Mesenchymal stem cell (in vitro differentiated cells and primary cell): ENCODE measurements at regions not wholly inside any gene's neighbourhood (a gene's known extent, or its start where the extent isn't known, plus 50 kb on each side); places are given as distances from the start of the nearest gene placed in this dataset.

ENCODE experiments used
- DNase-seq: peaks from one replicate; pipeline ENCODE4 v3.0.0-alpha.2; 2013
- H2AFZ ChIP-seq: one replicate; pipeline ENCODE4 v1.6.1; 2013; ENCODE audit warnings: low read depth, mild to moderate bottlenecking, control low read depth, inconsistent platforms, low read length, moderate library complexity
- H2AK5ac ChIP-seq: 2 replicates; pipeline ENCODE4 v1.6.1; 2013; ENCODE audit warnings: low read length, moderate library complexity, mild to moderate bottlenecking, inconsistent platforms; ENCODE audit not compliant: severe bottlenecking
- H2BK120ac ChIP-seq: one replicate; pipeline ENCODE4 v1.6.1; 2013; ENCODE audit warnings: low read depth, mild to moderate bottlenecking, inconsistent platforms, low read length, moderate library complexity
- H2BK12ac ChIP-seq, 2 experiments: one replicate each; pipeline ENCODE4 v1.6.1; 2013; ENCODE audit warnings: inconsistent platforms in 2 of 2, low read length in 2 of 2, mild to moderate bottlenecking in 2 of 2, moderate library complexity in 2 of 2, control low read depth in 1 of 2
- H2BK15ac ChIP-seq: one replicate; pipeline ENCODE4 v1.6.1; 2013; ENCODE audit warnings: mild to moderate bottlenecking, low read depth, inconsistent platforms; ENCODE audit not compliant: poor library complexity, severe bottlenecking
- H2BK5ac ChIP-seq: 2 replicates; pipeline ENCODE4 v1.6.1; 2013; ENCODE audit warnings: low read depth, mild to moderate bottlenecking, low read length, control low read depth, inconsistent platforms; ENCODE audit not compliant: poor library complexity, severe bottlenecking
- H3K14ac ChIP-seq, 2 experiments: one replicate each; pipeline ENCODE4 v1.6.1; 2013; ENCODE audit warnings: inconsistent platforms in 2 of 2, low read length in 2 of 2, control low read depth in 1 of 2, mild to moderate bottlenecking in 1 of 2, moderate library complexity in 1 of 2
- H3K18ac ChIP-seq, 2 experiments: one replicate each; pipeline ENCODE4 v1.6.1; 2013; ENCODE audit warnings: inconsistent platforms in 2 of 2, low read length in 2 of 2, control low read depth in 1 of 2, low read depth in 1 of 2, mild to moderate bottlenecking in 1 of 2
- H3K23ac ChIP-seq, 2 experiments: one replicate each; pipeline ENCODE4 v1.6.1; 2013; ENCODE audit warnings: inconsistent platforms in 2 of 2, low read length in 2 of 2, mild to moderate bottlenecking in 2 of 2, moderate library complexity in 2 of 2, control low read depth in 1 of 2
- H3K27ac ChIP-seq: 2 replicates; pipeline ENCODE4 v1.5.1; 2013; ENCODE audit warnings: mild to moderate bottlenecking, moderate library complexity, low read length, control low read depth, inconsistent platforms; ENCODE audit not compliant: poor library complexity, severe bottlenecking
- H3K27me3 ChIP-seq, 2 experiments: 2 replicates each; pipeline versions ENCODE4 v1.6.1 to v1.7.0; 2013; ENCODE audit warnings: low read length in 2 of 2, mild to moderate bottlenecking in 2 of 2, moderate library complexity in 2 of 2, control low read depth in 1 of 2, inconsistent platforms in 1 of 2; ENCODE audit not compliant: control insufficient read depth in 1 of 2, insufficient read depth in 1 of 2
- H3K36me3 ChIP-seq, 2 experiments: 2 replicates each; pipeline versions ENCODE4 v1.6.1 to v1.7.0; 2013; ENCODE audit warnings: low read length in 2 of 2, control low read depth in 1 of 2, inconsistent platforms in 1 of 2, low read depth in 1 of 2, mild to moderate bottlenecking in 1 of 2; ENCODE audit not compliant: insufficient read depth in 2 of 2, control insufficient read depth in 1 of 2
- H3K4ac ChIP-seq, 2 experiments: one replicate each; pipeline ENCODE4 v1.6.1; 2013; ENCODE audit warnings: inconsistent platforms in 2 of 2, low read length in 2 of 2, mild to moderate bottlenecking in 2 of 2, moderate library complexity in 2 of 2, control low read depth in 1 of 2, low read depth in 1 of 2
- H3K4me1 ChIP-seq: 2 replicates; pipeline ENCODE4 v1.6.1; 2013; ENCODE audit warnings: low read depth, low read length, control low read depth; ENCODE audit not compliant: control insufficient read depth, insufficient read depth
- H3K4me2 ChIP-seq: 2 replicates; pipeline ENCODE4 v1.6.1; 2013; ENCODE audit warnings: low read length, mild to moderate bottlenecking, inconsistent platforms; ENCODE audit not compliant: poor library complexity, severe bottlenecking
- H3K4me3 ChIP-seq, 2 experiments: 2 replicates each; pipeline versions ENCODE4 v1.5.1 to v1.7.0; 2013; ENCODE audit warnings: low read length in 2 of 2, mild to moderate bottlenecking in 2 of 2, control low read depth in 1 of 2, low read depth in 1 of 2; ENCODE audit not compliant: insufficient read depth in 1 of 2
- H3K79me1 ChIP-seq: replicated peaks from 2 replicates; pipeline ENCODE4 v1.6.1; 2013; ENCODE audit warnings: mild to moderate bottlenecking, control low read depth, low read length, inconsistent platforms; ENCODE audit not compliant: poor library complexity, severe bottlenecking
- H3K9ac ChIP-seq: 2 replicates; pipeline ENCODE4 v1.7.0; 2013; ENCODE audit warnings: mild to moderate bottlenecking, low read length, moderate library complexity
- H3K9me3 ChIP-seq: 2 replicates; pipeline ENCODE4 v1.7.0; 2013; ENCODE audit warnings: mild to moderate bottlenecking, low read length; ENCODE audit not compliant: control insufficient read depth
- H4K8ac ChIP-seq: one replicate; pipeline ENCODE4 v1.6.1; 2013; ENCODE audit warnings: inconsistent platforms, mild to moderate bottlenecking, low read length, moderate library complexity
- H4K91ac ChIP-seq: one replicate; pipeline ENCODE4 v1.6.1; 2013; ENCODE audit warnings: mild to moderate bottlenecking, low read length, inconsistent platforms
- WGBS: methylation state at CpG from one replicate; pipeline ENCODE4 v1.1.7; 2013; ENCODE audit warnings: mixed read lengths; 5-methylcytosine and 5-hydroxymethylcytosine counted together

DNA sequence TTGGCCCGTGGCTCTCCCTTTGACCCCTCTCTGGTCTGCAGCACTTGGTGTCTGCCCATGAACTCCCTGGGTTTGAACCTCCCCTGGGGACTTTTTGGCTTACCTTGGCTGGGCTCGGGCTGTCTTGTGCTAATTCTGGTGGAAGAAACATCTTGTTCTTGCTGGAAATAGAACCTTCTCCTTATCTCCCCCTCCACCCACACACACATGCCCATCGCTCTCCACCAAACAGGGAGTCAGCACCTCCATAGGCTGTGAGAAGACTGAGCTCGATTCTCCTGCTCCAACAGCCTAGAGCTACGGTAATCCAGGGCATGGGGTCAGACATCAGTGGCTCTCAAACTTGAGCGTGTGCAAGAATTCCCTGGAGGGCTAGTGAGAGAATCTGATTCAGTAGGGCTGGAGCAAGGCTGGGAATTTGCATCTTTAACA, 114.4 kb upstream of the SLC22A23 start:
- no peak overlapping the region for H3K9ac ChIP-seq
- H3K18ac ChIP-seq, result no peak overlapping the region
- no peak overlapping the region for H3K4ac ChIP-seq
- no peak overlapping the region for H2BK120ac ChIP-seq
- H4K8ac ChIP-seq, result no peak overlapping the region
- no peak overlapping the region for H2BK5ac ChIP-seq
- H2BK12ac ChIP-seq, result no peak overlapping the region
- H3K79me1 ChIP-seq, result no peaks in the 10 kb centered on the region
- no peak overlapping the region for H3K14ac ChIP-seq
- no peak overlapping the region for H3K27ac ChIP-seq
- no peak overlapping the region for H3K4me2 ChIP-seq
- H3K4me1 ChIP-seq, result no peaks in the 10 kb centered on the region
- no peak overlapping the region for H2BK15ac ChIP-seq
- peaks cover 0 to 12% of the 10 kb centered on the region in 2 experiments for H3K27me3 ChIP-seq
- no peak overlapping the region for H4K91ac ChIP-seq
- no peaks in the 10 kb centered on the region for H3K36me3 ChIP-seq
- H3K23ac ChIP-seq, result no peak overlapping the region
- no peaks in the 10 kb centered on the region for H3K9me3 ChIP-seq
- DNase-seq, result no peak
- 76% methylated on average over 5 of the region's 6 CpGs for WGBS
- H3K4me3 ChIP-seq, result no peak overlapping the region
- H2AFZ ChIP-seq, result no peak overlapping the region
- no peak overlapping the region for H2AK5ac ChIP-seq

DNA sequence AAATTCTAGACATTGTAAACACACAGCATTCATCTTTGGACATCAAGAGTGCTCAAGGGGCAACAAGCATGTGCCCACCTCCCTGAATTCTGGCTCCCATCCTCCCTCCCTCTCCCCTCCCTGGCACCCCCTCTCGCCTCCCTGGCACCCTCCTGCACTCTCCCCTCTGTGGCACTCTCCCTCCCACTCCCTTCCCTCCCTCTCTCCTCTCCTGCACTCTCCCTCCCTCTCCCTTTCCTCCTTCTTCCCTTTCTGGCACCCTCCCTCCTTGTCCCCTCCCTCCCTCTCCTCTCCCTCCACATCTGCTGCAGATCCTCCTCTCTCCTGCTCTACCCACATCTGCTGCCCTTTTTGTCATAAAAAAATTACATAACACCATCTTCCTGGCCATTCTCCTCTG, 113.0 kb upstream of the SLC22A23 start:
- H3K27me3 ChIP-seq, result peaks cover 0 to 7% of the 10 kb centered on the region in 2 experiments
- H2BK15ac ChIP-seq, result peak overlapping the region; percentile 62
- H3K36me3 ChIP-seq, result no peaks in the 10 kb centered on the region
- H2BK12ac ChIP-seq, result no peak overlapping the region
- H3K79me1 ChIP-seq, result no peaks in the 10 kb centered on the region
- H4K8ac ChIP-seq, result no peak overlapping the region
- no peak overlapping the region for H2BK120ac ChIP-seq
- H4K91ac ChIP-seq, result no peak overlapping the region
- no peak overlapping the region for H3K23ac ChIP-seq
- WGBS, result 83% methylated on average over 1 of the region's 1 CpG
- no peak overlapping the region for H2BK5ac ChIP-seq
- H2AFZ ChIP-seq, result no peak overlapping the region
- no peaks in the 10 kb centered on the region for H3K4me1 ChIP-seq
- no peak for DNase-seq
- H3K27ac ChIP-seq, result no peak overlapping the region
- peaks cover 2% of the 10 kb centered on the region for H3K9me3 ChIP-seq
- no peak overlapping the region for H3K4me2 ChIP-seq
- H3K14ac ChIP-seq, result no peak overlapping the region
- H2AK5ac ChIP-seq, result no peak overlapping the region
- H3K18ac ChIP-seq, result no peak overlapping the region
- H3K9ac ChIP-seq, result no peak overlapping the region
- H3K4me3 ChIP-seq, result no peak overlapping the region
- no peak overlapping the region for H3K4ac ChIP-seq

GRCh38 chr6:3568396-3569082, 111.7 kb upstream of the SLC22A23 start:
- no peak overlapping the region for H3K9ac ChIP-seq
- peaks cover 0 to 7% of the 10 kb centered on the region in 2 experiments for H3K27me3 ChIP-seq
- no peak overlapping the region for H2BK5ac ChIP-seq
- no peak overlapping the region for H2AFZ ChIP-seq
- H3K4me2 ChIP-seq, result no peak overlapping the region
- no peaks in the 10 kb centered on the region for H3K79me1 ChIP-seq
- H3K36me3 ChIP-seq, result no peaks in the 10 kb centered on the region
- H4K8ac ChIP-seq, result no peak overlapping the region
- peak overlapping the region; percentile 60 for H2BK15ac ChIP-seq
- peaks cover 3% of the 10 kb centered on the region for H3K9me3 ChIP-seq
- no peak overlapping the region for H2BK120ac ChIP-seq
- no peak overlapping the region for H3K27ac ChIP-seq
- no peak overlapping the region for H4K91ac ChIP-seq
- no peak overlapping the region for H3K14ac ChIP-seq
- H3K4me3 ChIP-seq, result no peak overlapping the region
- H3K4me1 ChIP-seq, result no peaks in the 10 kb centered on the region
- H3K18ac ChIP-seq, result peak overlapping the region in 1 of 2 experiments; percentile 34
- no peak overlapping the region for H3K23ac ChIP-seq
- WGBS, result 76% methylated on average over 7 of the region's 7 CpGs
- DNase-seq, result no peak
- H2BK12ac ChIP-seq, result no peak overlapping the region
- H3K4ac ChIP-seq, result no peak overlapping the region
- H2AK5ac ChIP-seq, result no peak overlapping the region

DNA sequence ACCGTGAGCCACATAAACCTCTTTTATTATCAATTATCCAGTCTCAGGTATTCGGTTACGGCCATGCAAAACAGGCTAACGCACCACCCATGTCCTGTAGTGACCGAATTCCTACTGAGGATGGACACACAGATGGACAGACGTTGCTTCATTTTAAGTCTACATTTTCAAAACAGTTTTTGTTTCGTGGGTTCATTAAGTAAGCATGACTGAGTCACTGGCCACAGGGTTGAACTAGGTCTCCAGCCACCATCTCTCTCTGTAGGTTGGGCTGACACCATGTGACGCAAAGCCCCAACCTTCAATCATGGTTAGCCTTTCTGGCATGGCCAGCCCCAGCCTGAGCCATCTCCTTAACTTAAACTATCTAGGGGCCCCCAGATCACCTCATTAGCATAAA, 110.0 kb upstream of the SLC22A23 start:
- 74% methylated on average over 8 of the region's 8 CpGs for WGBS

More for the DNA sequence above, 110.0 kb upstream of the SLC22A23 start:
- Histone ChIP-seq H2AFZ (no peak overlapping the region), H3K4me3 (no peak overlapping the region), H2BK12ac (no peak overlapping the region), H4K8ac (no peak overlapping the region), H3K4me2 (no peak overlapping the region), H3K36me3 (no peaks in the 10 kb centered on the region), H4K91ac (no peak overlapping the region), H3K4me1 (no peaks in the 10 kb centered on the region), H2AK5ac (no peak overlapping the region), H3K79me1 (no peaks in the 10 kb centered on the region), H2BK5ac (no peak overlapping the region), H3K14ac (no peak overlapping the region), H2BK120ac (no peak overlapping the region), H3K9me3 (peaks cover 3% of the 10 kb centered on the region), H3K27me3 (peaks cover 0 to 4% of the 10 kb centered on the region in 2 experiments), H3K23ac (no peak overlapping the region), H2BK15ac (no peak overlapping the region), H3K9ac (no peak overlapping the region), H3K18ac (peak overlapping the region in 1 of 2 experiments; percentile 42), H3K27ac (no peak overlapping the region), H3K4ac (no peak overlapping the region)
- peak; percentile 86 for DNase-seq
